Stimulated activated CD4-positive, alpha-beta T cell treated with anti-CD3 and anti-CD28 coated beads, Interleukin-4, amount 100 ng/mL, for 48 hours (primary cell): ENCODE measurements at regions not wholly inside any gene's neighbourhood (a gene's known extent, or its start where the extent isn't known, plus 50 kb on each side); places are given as distances from the start of the nearest gene placed in this dataset.

Experiments
- DNase-seq, 2 donors: peaks; one replicate each; pipeline ENCODE4 v3.0.0-alpha.2; 2020; ENCODE audit warnings: low read depth in 2 of 2

GRCh38 chr20:22315771-22316170, 268.6 kb downstream of the FOXA2 start:
- no peak for DNase-seq

DNA sequence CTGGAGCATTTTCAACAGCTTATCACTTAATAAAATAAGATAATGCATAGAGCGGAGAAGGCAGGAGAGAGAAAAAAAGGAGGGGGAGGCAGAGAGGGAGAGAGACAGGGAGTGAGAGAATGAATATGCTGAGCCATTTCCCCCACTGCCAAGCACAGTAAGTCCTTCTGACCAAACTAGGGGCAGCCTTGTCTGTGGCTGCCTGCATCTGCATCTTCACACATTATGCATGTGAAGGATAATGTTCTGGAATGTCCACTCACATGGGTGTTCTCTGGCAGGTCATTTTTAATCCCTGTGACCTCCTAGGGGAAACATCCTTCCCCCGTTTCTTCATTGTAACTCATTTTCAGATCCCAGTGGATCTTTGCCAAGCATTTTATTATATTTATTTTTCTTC, 269.3 kb downstream of the FOXA2 start:
- no peak for DNase-seq

- no peak for DNase-seq
Measured at GRCh38 chr20:22312744-22313346, 271.5 kb downstream of the FOXA2 start.

DNA sequence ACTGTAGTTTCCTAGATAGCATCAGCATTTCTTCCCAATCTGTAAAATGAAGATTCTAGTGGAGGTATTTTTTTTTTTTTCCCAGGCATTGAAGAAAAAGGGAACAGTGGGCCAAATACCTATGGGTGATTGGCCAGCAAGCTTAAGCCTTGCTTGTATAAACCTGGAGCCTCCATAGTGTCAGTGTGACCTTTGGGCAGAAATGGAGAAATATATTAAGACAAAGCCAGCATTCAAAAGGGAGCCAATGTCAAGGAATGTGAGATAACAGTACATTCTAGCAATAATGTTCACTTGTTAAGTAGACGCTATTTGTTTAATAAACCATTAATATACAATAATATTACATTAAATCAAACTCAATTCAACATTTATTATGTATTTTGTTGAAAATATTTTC, 275.4 kb downstream of the FOXA2 start:
- DNase-seq: no peak

GRCh38 chr20:22307409-22307808, 277.0 kb downstream of the FOXA2 start:
- no peak for DNase-seq

- DNase-seq: no peak
Measured at GRCh38 chr20:22305381-22305780, 279.0 kb downstream of the FOXA2 start.

DNA sequence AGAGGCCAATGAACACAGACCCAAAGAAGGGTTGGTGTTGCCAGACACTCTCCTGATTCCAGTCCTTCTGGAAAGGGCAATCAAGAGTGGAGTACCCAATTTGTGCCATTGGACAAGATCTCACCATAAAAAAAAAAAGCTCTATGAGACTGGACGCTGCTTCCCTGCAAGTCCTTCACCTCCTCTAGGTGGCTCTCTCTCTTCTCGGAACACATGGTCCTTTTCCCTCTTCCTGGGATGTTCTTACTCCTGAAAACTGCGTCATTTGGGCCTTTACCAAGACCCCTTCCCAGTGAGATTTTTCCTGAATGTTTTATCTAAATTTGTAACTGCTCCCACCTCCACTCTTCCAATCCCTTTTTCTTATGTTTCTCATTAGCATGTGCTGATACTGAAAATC, 280.8 kb downstream of the FOXA2 start:
- DNase-seq: no peak

DNA sequence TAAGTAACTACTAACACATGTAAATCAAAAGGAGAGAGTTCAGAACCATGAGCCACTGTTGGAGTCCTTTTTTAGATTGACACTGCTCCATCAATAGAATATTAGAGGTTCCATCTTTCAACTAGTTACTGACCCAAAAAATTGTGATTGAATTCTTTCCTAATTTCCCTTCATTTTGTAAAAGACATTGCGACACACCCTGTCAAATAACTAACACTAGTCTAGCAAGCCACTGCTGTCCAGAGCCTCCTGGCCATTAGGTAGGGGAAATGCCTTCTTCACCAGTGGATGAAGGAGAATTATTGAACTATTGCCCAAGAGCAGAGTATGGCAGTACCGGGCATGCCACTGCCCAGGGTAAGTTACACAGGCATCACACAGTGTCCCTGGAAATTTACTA, 282.3 kb downstream of the FOXA2 start:
- no peak for DNase-seq

GRCh38 chr20:22293886-22294285, 290.5 kb downstream of the FOXA2 start:
- no peak for DNase-seq

GRCh38 chr20:22289442-22289841, 294.9 kb downstream of the FOXA2 start:
- DNase-seq: no peak

DNA sequence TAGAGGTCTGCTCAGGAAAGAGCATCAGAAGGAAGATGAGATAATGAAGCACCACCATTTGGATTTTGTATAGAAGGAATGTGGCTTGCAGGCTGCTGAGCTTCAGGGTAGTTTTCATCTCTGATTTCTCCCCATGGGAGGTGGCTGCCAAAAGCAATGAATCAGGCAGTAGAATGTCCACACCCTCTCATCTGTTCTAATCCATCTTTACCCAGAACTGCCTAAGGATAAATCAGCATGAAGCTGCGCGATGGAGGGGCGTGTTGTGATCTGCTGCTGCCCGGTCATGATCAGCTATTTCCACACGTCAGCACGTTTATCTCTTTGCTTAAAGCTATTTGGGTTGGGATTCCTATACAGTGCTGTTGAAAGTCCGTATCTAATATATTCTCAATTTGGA, 295.4 kb downstream of the FOXA2 start:
- DNase-seq: no peak

DNA sequence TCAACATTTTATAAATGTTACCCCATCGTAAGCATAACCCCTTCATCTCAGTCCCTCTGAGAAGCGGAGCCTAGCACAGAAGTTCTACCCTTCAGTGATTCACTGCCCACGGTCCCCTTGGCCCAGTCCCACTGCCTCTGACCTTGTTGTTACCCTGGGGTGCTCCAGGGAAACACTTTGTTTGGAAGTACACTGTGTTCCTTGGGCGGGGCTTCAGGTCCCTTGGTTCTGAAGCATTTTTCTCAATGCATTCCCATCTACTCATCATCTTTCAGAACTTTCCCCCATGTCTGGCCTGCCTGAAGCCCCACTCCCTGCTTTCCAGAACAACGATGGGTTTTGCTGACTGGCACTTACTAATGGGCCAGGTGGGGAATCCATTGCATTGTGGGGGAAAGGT, 296.2 kb downstream of the FOXA2 start:
- DNase-seq: no peak

DNA sequence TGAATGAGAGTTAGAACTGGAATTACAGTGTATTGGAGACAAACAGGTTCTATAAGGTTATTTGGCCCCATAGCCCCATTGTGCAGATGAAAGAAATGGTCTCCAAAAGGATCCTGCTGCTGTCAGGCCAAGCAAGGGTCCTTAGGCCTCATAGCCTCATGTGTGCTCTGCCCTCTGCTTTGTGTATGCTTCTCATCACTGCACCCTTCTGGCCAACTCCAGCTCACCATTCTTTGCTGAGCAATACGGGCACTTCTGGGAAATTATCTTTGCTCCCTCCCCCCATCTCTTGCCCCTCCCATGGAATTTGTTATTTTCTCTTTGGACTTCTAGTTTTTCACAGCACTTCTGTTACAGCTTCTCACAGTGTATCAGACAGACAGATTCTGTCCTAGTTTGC, 298.8 kb downstream of the FOXA2 start:
- DNase-seq: no peak

GRCh38 chr20:22282696-22283095, 301.7 kb downstream of the FOXA2 start:
- no peak for DNase-seq

GRCh38 chr20:22274330-22274729, 310.0 kb downstream of the FOXA2 start:
- no peak for DNase-seq

DNA sequence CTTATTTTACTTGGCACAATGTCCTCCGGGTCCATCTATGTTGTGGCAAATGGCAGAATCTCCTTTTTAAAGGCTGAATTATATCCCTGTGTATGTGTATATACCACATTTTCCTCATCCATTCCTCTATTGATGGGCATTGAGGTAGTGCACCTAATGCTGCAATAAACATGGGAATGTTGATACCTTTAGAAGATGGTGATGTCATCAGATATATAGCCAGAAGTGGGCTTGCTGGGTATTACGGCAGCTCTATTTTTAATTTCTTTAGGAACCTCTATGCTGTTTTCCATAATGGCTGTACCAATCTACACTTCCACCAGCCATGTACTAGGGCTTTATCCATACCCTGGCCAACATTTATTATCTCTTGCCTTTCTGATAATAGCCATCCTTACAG, 315.7 kb downstream of the FOXA2 start:
- no peak for DNase-seq

DNA sequence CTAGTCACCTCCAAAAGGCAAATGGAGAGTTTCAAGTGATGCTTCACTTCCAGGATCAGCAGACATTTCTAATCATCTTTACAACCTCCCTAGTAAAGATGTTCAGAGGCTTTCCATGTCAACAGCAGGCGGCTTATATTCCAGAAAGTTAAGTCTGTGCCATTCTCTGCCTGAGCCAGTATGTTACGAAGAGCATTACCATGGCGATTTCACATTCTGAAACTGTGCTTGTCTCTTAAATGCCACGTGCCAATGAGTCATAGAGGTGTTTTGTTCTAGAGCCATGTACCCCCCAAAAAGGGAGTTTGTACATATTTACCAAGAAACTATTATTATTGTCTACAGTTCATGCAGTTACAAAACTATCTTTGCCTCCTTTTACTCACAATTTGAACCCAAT, 319.5 kb downstream of the FOXA2 start:
- DNase-seq: no peak

- no peak for DNase-seq
Measured at GRCh38 chr20:22260506-22260905, 323.9 kb downstream of the FOXA2 start.

- no peak for DNase-seq
Measured at GRCh38 chr20:22257912-22258311, 326.5 kb downstream of the FOXA2 start.

- DNase-seq: no peak
Measured at GRCh38 chr20:22248051-22248667, 336.2 kb downstream of the FOXA2 start.

- DNase-seq: no peak
Measured at GRCh38 chr20:22245139-22245538, 339.2 kb downstream of the FOXA2 start.

GRCh38 chr20:22243067-22243466, 341.3 kb downstream of the FOXA2 start:
- DNase-seq: no peak

DNA sequence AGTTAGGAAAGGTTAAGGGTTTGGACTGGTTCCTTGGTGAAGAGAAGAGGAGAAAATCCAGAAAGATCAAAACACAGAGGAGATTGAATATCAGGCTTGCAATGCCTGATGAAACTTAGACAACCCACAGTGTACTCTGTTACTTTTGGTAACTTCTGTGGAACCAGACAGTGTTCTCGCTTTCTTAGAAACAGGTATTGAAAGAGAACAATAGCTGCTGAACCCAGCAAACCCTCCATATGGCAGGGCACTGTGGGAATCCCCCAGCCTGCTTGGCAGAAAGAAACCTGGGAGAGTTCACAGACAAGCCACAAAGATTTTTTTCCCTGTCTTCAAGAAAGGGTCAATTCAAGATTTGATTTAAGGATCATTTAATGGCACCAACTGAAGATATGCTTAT, 342.8 kb downstream of the FOXA2 start:
- no peak for DNase-seq

DNA sequence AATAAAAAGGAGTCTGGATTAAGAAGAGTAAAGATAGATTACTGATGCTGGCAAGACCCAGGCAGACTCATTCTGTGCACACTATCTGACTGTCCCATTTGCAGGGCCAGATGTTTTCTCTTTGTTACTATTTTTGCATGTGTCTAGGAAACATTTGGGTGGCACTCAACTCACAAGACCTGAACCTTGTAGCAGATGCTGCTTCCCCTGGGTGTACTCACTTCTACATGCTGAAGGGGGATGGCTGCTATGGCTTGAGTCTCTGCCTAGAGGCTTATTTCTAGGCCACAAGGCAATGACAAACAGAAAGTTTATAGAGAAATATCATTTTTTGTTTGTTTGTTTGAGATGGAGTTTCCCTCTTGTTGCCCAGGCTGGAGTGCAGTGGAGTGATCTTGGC, 351.4 kb downstream of the FOXA2 start:
- DNase-seq: no peak
